Progenitor cell of endocrine pancreas (in vitro differentiated cells): ENCODE measurements at regions not wholly inside any gene's neighbourhood (a gene's known extent, or its start where the extent isn't known, plus 50 kb on each side); places are given as distances from the start of the nearest gene placed in this dataset.

ENCODE experiments used
- DNase-seq: peaks from one replicate; pipeline ENCODE4 v3.0.0; 2021; ENCODE audit warnings: low spot score; ENCODE audit not compliant: unreplicated experiment
- H3K27ac Mint-ChIP-seq: 2 replicates; pipeline ENCODE4 v1.8.0; 2021; ENCODE audit warnings: mild to moderate bottlenecking, moderate library complexity, mixed read lengths
- H3K27me3 Mint-ChIP-seq: 2 replicates; pipeline ENCODE4 v1.8.0; 2021; ENCODE audit warnings: mixed read lengths
- H3K36me3 Mint-ChIP-seq: 2 replicates; pipeline ENCODE4 v1.8.0; 2022; ENCODE audit warnings: mixed read lengths; ENCODE audit not compliant: insufficient read depth
- H3K4me1 Mint-ChIP-seq: 2 replicates; pipeline ENCODE4 v1.8.0; 2021; ENCODE audit warnings: low read depth, mixed read lengths
- H3K4me3 Mint-ChIP-seq: 2 replicates; pipeline ENCODE4 v1.8.0; 2021; ENCODE audit warnings: low read depth, mild to moderate bottlenecking, moderate library complexity, mixed read lengths
- H3K9me3 Mint-ChIP-seq: 2 replicates; pipeline ENCODE4 v1.8.0; 2021; ENCODE audit warnings: low read depth, mixed read lengths
- CTCF ChIP-seq: fragments of 200-600 bp; sonication (generic); IDR thresholded peaks from one replicate; pipeline ENCODE4 v1.5.0; 2021; ENCODE audit warnings: antibody characterized with exemption, mild to moderate bottlenecking; ENCODE audit not compliant: unreplicated experiment

GRCh38 chr2:18706001-18706400 is 116.6 kb upstream of the NT5C1B start:
- no peak for TF ChIP-seq CTCF
- H3K27ac Mint-ChIP-seq: no peak overlapping the region
- H3K27me3 Mint-ChIP-seq: no peaks in the 10 kb centered on the region
- H3K4me3 Mint-ChIP-seq: no peak overlapping the region
- peaks cover 1% of the 10 kb centered on the region for H3K4me1 Mint-ChIP-seq
- no peaks in the 10 kb centered on the region for H3K36me3 Mint-ChIP-seq
- no peaks in the 10 kb centered on the region for H3K9me3 Mint-ChIP-seq
- no peak for DNase-seq

- Mint-ChIP-seq H3K27ac (no peak overlapping the region), H3K4me1 (peaks cover 1% of the 10 kb centered on the region), H3K36me3 (no peaks in the 10 kb centered on the region), H3K9me3 (no peaks in the 10 kb centered on the region), H3K27me3 (no peaks in the 10 kb centered on the region), H3K4me3 (no peak overlapping the region)
- TF ChIP-seq CTCF: no peak
- no peak for DNase-seq
These were observed 114.9 kb upstream of the NT5C1B start for GRCh38 chr2:18704276-18704675.

DNA sequence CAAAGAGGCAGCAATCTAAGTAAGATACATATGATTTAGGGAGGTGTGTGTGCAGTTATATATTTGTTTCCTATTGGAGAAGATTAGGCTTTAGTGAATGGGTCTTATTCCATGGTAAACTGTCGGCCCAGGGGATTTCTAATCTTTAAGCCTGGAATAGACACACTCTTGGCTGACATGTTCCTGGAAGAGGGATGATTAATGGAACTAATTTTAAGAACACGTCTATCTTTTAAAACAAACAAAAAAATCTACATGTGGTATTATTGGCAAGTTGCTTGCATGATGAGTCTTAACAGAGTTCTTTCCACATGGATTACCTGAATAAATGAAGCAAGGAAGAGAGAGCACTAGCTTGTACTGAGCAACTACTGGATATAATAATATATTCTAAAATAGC is 114.2 kb upstream of the NT5C1B start:
- TF ChIP-seq CTCF: no peak
- no peak overlapping the region for H3K4me3 Mint-ChIP-seq
- H3K36me3 Mint-ChIP-seq: peaks cover under 1% of the 10 kb centered on the region
- no peak for DNase-seq
- H3K4me1 Mint-ChIP-seq: no peaks in the 10 kb centered on the region
- H3K27ac Mint-ChIP-seq: no peak overlapping the region
- H3K9me3 Mint-ChIP-seq: no peaks in the 10 kb centered on the region
- H3K27me3 Mint-ChIP-seq: no peaks in the 10 kb centered on the region

DNA sequence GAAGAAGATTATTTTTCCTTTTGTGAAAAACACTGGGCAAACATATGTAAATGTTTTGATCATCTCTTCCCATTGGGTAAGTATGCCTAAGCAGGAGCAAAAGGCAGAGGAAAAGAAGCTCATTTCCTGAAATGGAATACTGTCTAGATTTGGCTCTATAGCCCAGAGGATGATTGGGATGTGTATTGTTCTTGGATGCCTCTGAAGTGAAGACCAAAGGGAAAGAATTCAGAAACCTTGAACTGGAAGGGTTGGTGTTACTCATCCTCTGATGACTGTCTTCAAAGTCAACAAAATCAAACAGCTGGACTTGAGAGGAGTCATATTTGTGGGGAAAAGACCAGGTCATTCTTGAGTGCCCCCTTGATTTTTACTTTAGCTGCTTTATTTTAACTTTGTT is 112.6 kb upstream of the NT5C1B start:
- Mint-ChIP-seq H3K36me3 (peaks cover 1% of the 10 kb centered on the region), H3K4me3 (no peak overlapping the region), H3K4me1 (no peaks in the 10 kb centered on the region), H3K27me3 (no peaks in the 10 kb centered on the region), H3K27ac (no peak overlapping the region), H3K9me3 (no peaks in the 10 kb centered on the region)
- TF ChIP-seq CTCF: no peak
- DNase-seq: no peak

GRCh38 chr2:18701546-18701945 is 112.2 kb upstream of the NT5C1B start:
- TF ChIP-seq CTCF: no peak
- no peaks in the 10 kb centered on the region for H3K4me1 Mint-ChIP-seq
- DNase-seq: no peak

More at GRCh38 chr2:18701546-18701945, 112.2 kb upstream of the NT5C1B start:
- Mint-ChIP-seq H3K27me3 (no peaks in the 10 kb centered on the region), H3K27ac (no peak overlapping the region), H3K4me3 (no peak overlapping the region), H3K36me3 (peaks cover 3% of the 10 kb centered on the region), H3K9me3 (peaks cover 4% of the 10 kb centered on the region)
